HG03095 (cell line): ENCODE measurements at regions not wholly inside any gene's neighbourhood (a gene's known extent, or its start where the extent isn't known, plus 50 kb on each side); places are given as distances from the start of the nearest gene placed in this dataset.

Source experiments
- ATAC-seq: cut with Tn5 transposase; IDR thresholded peaks from one replicate; pipeline ENCODE4 v1.9.1; 2021; ENCODE audit warnings: moderate library complexity; ENCODE audit not compliant: unreplicated experiment

GRCh38 chr12:115207216-115207915 is 523.4 kb upstream of the TBX3 start:
- no peak for ATAC-seq

- ATAC-seq = no peak
Observed at GRCh38 chr12:115206801-115207200, 522.8 kb upstream of the TBX3 start.

GRCh38 chr12:115205755-115206308 is 521.9 kb upstream of the TBX3 start:
- ATAC-seq = no peak

- ATAC-seq = no peak
Observed at GRCh38 chr12:115204957-115205754, 521.2 kb upstream of the TBX3 start.

- ATAC-seq = no peak
Observed at GRCh38 chr12:115203701-115204100, 519.7 kb upstream of the TBX3 start.

GRCh38 chr12:115201966-115202365 is 518.0 kb upstream of the TBX3 start:
- no peak for ATAC-seq

- ATAC-seq = no peak
Observed at GRCh38 chr12:115199831-115200230, 515.9 kb upstream of the TBX3 start.

- no peak for ATAC-seq
Observed at GRCh38 chr12:115194857-115195256, 510.9 kb upstream of the TBX3 start.

- no peak for ATAC-seq
Observed at GRCh38 chr12:115194448-115194847, 510.5 kb upstream of the TBX3 start.

- no peak for ATAC-seq
Observed at GRCh38 chr12:115191342-115191741, 507.4 kb upstream of the TBX3 start.

GRCh38 chr12:115190010-115190770 is 506.2 kb upstream of the TBX3 start:
- no peak for ATAC-seq

- ATAC-seq = no peak
Observed at GRCh38 chr12:115185506-115185905, 501.5 kb upstream of the TBX3 start.

GRCh38 chr12:115183752-115184151 is 499.8 kb upstream of the TBX3 start:
- ATAC-seq = no peak

- no peak for ATAC-seq
Observed at GRCh38 chr12:115177899-115178298, 493.9 kb upstream of the TBX3 start.

- ATAC-seq = no peak
Observed at GRCh38 chr12:115176741-115177400, 492.9 kb upstream of the TBX3 start.

- no peak for ATAC-seq
Observed at GRCh38 chr12:115174920-115175319, 490.9 kb upstream of the TBX3 start.

- ATAC-seq = no peak
Observed at GRCh38 chr12:115172521-115172920, 488.5 kb upstream of the TBX3 start.

GRCh38 chr12:115169981-115170380 is 486.0 kb upstream of the TBX3 start:
- no peak for ATAC-seq

- no peak for ATAC-seq
Observed at GRCh38 chr12:115166698-115167315, 482.8 kb upstream of the TBX3 start.

GRCh38 chr12:115163710-115164109 is 479.7 kb upstream of the TBX3 start:
- ATAC-seq = no peak
